SKM-1 (cell line): ENCODE measurements at regions not wholly inside any gene's neighbourhood (a gene's known extent, or its start where the extent isn't known, plus 50 kb on each side); places are given as distances from the start of the nearest gene placed in this dataset.
A peak's percentile ranks its signal among the peaks of the same experiment; 100 is the strongest.

Experiments
- DNase-seq: peaks from one replicate; lab custom pipeline; 2025; ENCODE audit not compliant: unreplicated experiment; lab: John Stamatoyannopoulos, UW

GRCh38 chr2:190809139-190809764 is 71.4 kb upstream of the GLS start:
- DNase-seq: peak; percentile 25

- no peak for DNase-seq
These were observed 70.6 kb upstream of the GLS start for GRCh38 chr2:190809876-190810525.

GRCh38 chr2:190810981-190811587 is 69.5 kb upstream of the GLS start:
- DNase-seq: no peak

GRCh38 chr2:190811811-190812210 is 68.8 kb upstream of the GLS start:
- no peak for DNase-seq

GRCh38 chr2:190812506-190813294 is 67.9 kb upstream of the GLS start:
- no peak for DNase-seq

- no peak for DNase-seq
These were observed 65.4 kb upstream of the GLS start for GRCh38 chr2:190815226-190815625.

- DNase-seq: no peak
These were observed 63.5 kb upstream of the GLS start for GRCh38 chr2:190817082-190817481.

GRCh38 chr2:190819840-190820301 is 60.8 kb upstream of the GLS start:
- DNase-seq: no peak

GRCh38 chr2:190820416-190820815 is 60.2 kb upstream of the GLS start:
- no peak for DNase-seq

- DNase-seq: no peak
These were observed 58.6 kb upstream of the GLS start for GRCh38 chr2:190822043-190822442.

- no peak for DNase-seq
These were observed 52.9 kb upstream of the GLS start for GRCh38 chr2:190827720-190828119.

GRCh38 chr2:190829642-190830041 is 51.0 kb upstream of the GLS start:
- no peak for DNase-seq
